HUES6 (cell line): ENCODE measurements at regions not wholly inside any gene's neighbourhood (a gene's known extent, or its start where the extent isn't known, plus 50 kb on each side); places are given as distances from the start of the nearest gene placed in this dataset.
"Not testable (repeated sequence)": the region's sequence is repeated elsewhere in the genome, so short reads cannot be mapped to it uniquely, and the experiment has no call there.

Experiments
- H3K27ac ChIP-seq: 2 replicates; pipeline ENCODE4 v1.7.0; 2013; ENCODE audit warnings: low read depth, mild to moderate bottlenecking, low read length, inconsistent platforms
- H3K27me3 ChIP-seq: 2 replicates; pipeline ENCODE4 v1.6.1; 2013; ENCODE audit warnings: low read length; ENCODE audit not compliant: control insufficient read depth, insufficient read depth
- H3K36me3 ChIP-seq: 2 replicates; pipeline ENCODE4 v1.6.1; 2013; ENCODE audit warnings: low read length; ENCODE audit not compliant: control insufficient read depth, insufficient read depth
- H3K4me1 ChIP-seq: 2 replicates; pipeline ENCODE4 v1.6.1; 2013; ENCODE audit warnings: low read length; ENCODE audit not compliant: control insufficient read depth, insufficient read depth
- H3K4me3 ChIP-seq: 2 replicates; pipeline ENCODE4 v1.5.1; 2013; ENCODE audit warnings: low read depth, low read length
- H3K9ac ChIP-seq: one replicate; pipeline ENCODE4 v1.6.1; 2013; ENCODE audit warnings: mild to moderate bottlenecking, low read length
- H3K9me3 ChIP-seq: 2 replicates; pipeline ENCODE4 v1.6.1; 2013; ENCODE audit warnings: low read depth, low read length; ENCODE audit not compliant: control insufficient read depth, insufficient read depth

DNA sequence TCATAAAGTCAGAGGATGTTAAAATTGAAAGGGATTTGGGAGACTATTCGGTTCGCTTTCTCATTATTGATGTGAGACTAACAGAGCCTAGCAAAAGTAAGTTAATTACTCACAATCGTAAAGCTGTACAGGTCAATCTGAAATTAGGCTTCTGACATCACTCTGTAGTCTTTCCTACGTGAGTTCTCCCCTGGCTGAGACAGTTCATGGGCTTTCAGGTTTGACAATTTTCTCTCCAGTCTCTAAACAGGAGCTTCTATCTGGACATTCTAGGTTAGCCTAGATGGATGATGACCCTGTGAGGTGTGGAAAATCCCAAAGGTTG lies 77.5 kb upstream of the VKORC1L1 start:
- H3K36me3 ChIP-seq, H3K9ac ChIP-seq, H3K4me3 ChIP-seq, H3K27ac ChIP-seq, H3K27me3 ChIP-seq, H3K9me3 ChIP-seq: not testable (repeated sequence)
- H3K4me1 ChIP-seq = peaks cover 14% of the 10 kb centered on the region

DNA sequence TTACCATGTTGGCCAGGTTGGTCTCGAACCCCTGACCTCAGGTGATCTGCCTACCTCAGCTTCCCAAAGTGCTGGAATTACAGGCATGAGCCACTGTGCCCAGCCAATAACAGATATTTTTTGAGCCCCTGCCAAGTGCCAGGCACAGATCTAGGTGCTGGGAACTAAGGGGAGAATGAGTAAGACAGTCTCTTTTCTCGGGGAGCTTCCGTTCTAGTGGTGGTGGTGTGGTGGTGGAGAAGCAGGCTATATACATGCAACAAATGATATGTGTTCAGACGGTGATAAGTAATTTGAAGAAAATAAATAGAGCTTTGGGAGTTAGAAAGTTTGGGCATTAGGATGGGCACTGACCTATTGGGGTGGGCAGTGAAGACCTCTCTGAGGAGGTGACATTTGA lies 76.7 kb upstream of the VKORC1L1 start:
- Histone ChIP-seq H3K36me3 (no peaks in the 10 kb centered on the region), H3K27ac (no peak overlapping the region), H3K9me3 (no peaks in the 10 kb centered on the region), H3K4me1 (peaks cover 14% of the 10 kb centered on the region), H3K4me3 (no peak overlapping the region), H3K27me3 (no peaks in the 10 kb centered on the region), H3K9ac (no peak overlapping the region)

DNA sequence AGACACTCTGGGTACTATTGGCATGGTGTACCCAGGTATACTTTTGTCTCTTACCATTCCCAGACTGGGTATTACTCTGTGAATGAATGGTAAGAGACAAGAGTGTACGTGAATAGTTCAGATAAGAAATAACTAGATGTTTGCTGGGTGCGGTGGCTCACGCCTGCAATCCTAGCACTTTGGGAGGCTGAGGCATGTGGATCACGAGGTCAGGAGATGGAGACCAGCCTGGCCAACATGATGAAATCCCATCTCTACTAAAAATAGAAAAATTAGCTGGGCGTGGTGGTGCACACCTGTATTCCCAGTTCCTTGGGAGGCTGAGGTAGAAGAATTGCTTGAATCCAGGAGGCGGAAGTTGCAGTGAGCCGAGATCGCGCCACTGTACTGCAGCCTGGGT lies 75.8 kb upstream of the VKORC1L1 start:
- H3K9me3 ChIP-seq, H3K4me3 ChIP-seq, H3K9ac ChIP-seq, H3K27ac ChIP-seq, H3K36me3 ChIP-seq, H3K27me3 ChIP-seq: not testable (repeated sequence)
- peaks cover 14% of the 10 kb centered on the region for H3K4me1 ChIP-seq

DNA sequence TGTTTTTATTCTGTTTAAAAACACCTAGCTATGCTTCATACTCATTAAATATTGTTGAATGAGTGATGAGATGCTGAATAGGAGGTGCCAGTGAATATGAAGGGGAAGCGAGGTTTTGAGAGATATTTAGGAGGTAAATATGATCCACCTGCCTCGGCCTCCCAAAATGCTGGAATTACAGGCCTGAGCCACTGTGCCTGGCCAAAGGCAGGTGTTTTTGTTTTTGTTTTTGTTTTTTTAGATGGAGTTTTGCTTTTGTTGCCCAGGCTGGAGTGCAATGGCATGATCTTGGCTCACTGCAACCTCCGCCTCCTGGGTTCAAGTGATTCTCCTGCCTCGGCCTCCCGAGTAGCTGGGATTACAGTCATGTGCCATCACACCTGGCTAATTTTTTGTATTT lies 75.3 kb upstream of the VKORC1L1 start:
- H3K9ac ChIP-seq, H3K4me3 ChIP-seq, H3K36me3 ChIP-seq, H3K27ac ChIP-seq, H3K9me3 ChIP-seq, H3K27me3 ChIP-seq: not testable (repeated sequence)
- peaks cover 14% of the 10 kb centered on the region for H3K4me1 ChIP-seq

DNA sequence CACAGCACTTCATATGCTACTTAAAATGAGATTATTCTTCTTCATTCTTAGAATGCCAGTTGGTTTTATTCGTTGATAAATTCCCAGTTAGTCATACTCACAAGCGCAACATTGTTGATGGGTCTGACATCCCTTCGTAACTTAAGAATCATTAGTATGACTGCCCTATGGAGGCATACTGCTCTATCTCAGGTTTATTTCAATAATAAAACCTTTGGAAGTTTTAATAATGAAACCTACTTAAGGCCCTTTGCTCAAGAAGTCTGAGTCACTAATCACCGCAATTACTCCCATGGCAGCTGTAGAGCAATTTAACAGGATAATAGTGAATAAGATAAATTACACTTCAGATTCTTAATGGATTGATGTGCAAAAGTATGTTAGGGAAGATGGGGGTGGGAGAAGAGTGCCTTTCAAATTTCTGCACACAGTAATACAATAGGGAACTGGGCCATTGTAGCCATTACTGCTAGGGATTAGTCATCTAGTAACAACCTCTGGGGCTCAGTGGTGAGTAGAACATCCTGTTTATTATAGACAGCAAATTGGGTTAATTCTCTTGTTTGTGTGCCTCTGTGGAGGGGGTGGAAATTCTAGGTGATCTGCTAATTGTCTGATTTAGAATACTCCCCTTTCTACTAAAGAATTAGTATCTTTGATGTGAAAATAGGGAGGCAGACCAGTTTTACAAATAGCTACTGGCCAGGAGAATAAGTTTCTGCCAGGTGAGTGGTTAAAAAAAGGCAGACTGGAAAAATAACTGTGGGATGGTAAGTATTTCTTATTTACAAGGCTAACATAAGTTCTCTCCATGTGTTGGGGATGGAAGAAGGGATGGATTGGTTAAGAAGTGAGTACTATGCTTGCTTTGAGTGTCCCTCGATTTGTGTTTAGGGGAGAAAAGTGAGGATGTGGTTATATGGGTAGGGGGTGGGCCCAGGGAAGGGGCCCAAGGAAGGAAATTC lies 74.5 kb upstream of the VKORC1L1 start:
- no peak overlapping the region for H3K27ac ChIP-seq

DNA sequence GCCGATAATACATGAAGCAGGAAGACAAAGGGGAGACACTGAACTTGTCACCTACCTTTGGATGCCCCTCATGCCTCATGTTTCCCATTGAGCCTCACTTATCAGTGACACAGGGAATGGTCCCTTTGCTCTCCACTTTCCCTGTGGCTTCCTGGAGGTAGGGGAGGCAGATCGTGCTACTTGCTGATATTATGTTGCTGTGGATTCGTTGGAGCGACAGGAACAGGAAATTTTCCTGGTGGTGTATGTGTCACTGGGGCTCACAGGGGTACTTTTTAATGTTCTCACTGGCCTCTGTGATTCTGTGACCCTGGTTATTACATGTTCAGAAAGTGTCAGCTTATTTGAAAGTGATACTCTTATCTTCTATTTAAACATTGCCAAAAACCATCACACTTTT lies 72.7 kb upstream of the VKORC1L1 start:
- not testable (repeated sequence) for H3K27ac ChIP-seq

More for the DNA sequence above, 74.5 kb upstream of the VKORC1L1 start:
- H3K9ac ChIP-seq = no peak overlapping the region
- H3K9me3 ChIP-seq = no peaks in the 10 kb centered on the region
- no peak overlapping the region for H3K4me3 ChIP-seq
- peaks cover 14% of the 10 kb centered on the region for H3K4me1 ChIP-seq
- H3K27me3 ChIP-seq = no peaks in the 10 kb centered on the region
- H3K36me3 ChIP-seq = no peaks in the 10 kb centered on the region

DNA sequence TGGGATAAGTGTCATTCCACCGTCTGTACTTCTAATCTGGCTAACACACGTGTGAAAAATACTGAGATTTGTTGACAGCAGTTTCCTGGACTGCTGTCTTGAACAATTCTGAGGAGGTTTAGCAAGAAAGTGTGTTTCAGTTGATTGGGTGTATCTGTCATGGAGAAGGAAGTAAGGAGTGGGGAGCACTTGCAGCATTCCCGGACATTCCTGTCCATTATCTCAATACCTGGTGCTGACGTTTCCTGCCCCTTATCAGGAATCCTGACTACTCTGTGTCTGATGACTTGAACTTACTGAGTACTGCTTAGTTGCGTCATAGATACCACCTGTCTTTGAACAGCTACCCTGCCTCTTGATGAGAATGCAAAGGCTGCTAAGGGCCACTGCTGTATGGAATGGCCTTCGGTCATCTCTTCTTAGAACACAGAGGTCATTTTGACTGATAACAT lies 72.0 kb upstream of the VKORC1L1 start:
- no peaks in the 10 kb centered on the region for H3K9me3 ChIP-seq

More for the DNA sequence above, 72.7 kb upstream of the VKORC1L1 start:
- H3K4me3 ChIP-seq, H3K4me1 ChIP-seq, H3K27me3 ChIP-seq, H3K36me3 ChIP-seq, H3K9me3 ChIP-seq, H3K9ac ChIP-seq: not testable (repeated sequence)

DNA sequence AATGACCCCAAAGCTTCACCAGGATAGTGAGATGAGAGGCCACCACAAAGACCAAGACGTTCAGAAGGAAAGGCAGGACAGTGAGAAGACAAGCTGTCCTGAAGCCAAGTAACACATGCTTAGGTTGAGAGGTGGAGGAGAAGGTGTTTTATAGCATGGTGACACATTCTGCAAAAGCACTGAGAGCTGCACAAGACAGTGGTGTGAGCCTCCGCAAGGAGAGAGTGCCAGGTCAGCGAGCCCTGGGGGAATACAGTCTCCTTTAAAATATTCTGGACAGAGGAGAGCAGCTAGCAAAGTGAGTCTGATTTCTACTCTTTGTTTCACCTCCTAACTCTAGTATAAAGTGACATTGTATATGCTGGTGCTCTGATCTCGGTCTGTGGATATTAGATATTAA lies 68.0 kb upstream of the VKORC1L1 start:
- no peak overlapping the region for H3K4me3 ChIP-seq
- H3K36me3 ChIP-seq = no peaks in the 10 kb centered on the region
- no peaks in the 10 kb centered on the region for H3K9me3 ChIP-seq
- H3K27me3 ChIP-seq = no peaks in the 10 kb centered on the region
- no peak overlapping the region for H3K27ac ChIP-seq
- no peaks in the 10 kb centered on the region for H3K4me1 ChIP-seq
- no peak overlapping the region for H3K9ac ChIP-seq

More for the DNA sequence above, 72.0 kb upstream of the VKORC1L1 start:
- Histone ChIP-seq H3K27me3 (no peaks in the 10 kb centered on the region), H3K4me3 (no peak overlapping the region), H3K36me3 (no peaks in the 10 kb centered on the region), H3K4me1 (peaks cover 8% of the 10 kb centered on the region), H3K9ac (no peak overlapping the region), H3K27ac (no peak overlapping the region)

DNA sequence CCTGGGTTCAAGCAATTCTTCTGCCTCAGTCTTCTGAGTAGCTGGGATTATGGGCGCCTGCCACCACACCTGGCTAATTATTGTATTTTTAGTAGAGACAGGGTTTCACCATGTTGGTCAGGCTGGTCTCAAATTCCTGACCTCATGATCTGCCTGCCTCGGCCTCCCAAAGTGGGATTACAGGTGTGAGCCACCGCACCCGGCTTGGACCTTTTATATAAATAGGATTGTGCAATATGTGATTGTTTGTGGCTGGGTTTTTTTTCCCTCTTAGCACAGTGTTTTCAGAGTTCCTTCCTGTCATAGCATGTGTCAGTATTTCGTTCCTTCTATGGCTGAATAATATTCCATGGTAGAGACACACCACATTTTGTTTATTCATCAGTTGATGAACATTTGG lies 65.8 kb upstream of the VKORC1L1 start:
- not testable (repeated sequence) for H3K27ac ChIP-seq, H3K4me1 ChIP-seq, H3K36me3 ChIP-seq, H3K4me3 ChIP-seq, H3K9ac ChIP-seq, H3K9me3 ChIP-seq, H3K27me3 ChIP-seq

DNA sequence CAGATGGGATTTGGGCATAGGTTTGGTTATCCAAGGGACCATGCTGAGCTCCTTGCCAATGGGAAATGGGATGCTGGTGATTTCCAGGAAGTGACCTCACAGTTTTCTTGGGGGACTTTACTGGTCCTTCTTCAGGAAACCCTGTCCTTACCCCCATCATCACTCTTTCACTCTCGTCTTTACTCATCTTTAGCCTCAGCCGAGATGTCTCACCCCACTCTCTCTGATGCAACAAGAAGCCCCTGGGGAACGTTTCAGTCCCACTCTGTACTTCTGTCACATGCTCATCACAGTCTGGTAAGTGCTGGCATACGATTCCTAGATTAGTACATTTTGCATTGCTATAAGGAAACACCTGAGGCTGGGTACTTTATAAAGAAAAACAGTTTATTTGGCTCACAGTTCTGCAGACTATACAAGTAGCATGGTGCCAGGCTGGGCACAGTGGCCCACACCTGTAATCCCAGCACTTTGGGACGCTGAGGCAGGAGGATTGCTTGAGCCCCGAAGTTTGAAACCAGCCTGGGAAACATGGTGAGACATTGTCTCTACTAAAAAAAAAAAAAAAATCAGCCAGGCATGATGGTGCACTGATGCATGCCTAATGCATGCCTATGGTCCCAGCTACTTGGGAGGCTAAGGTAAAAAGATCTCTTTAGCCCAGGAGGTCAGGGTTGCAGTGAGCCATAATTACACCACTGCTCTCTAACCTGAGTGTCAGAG lies 63.5 kb upstream of the VKORC1L1 start:
- no peak overlapping the region for H3K27ac ChIP-seq
- no peak overlapping the region for H3K4me3 ChIP-seq
- no peaks in the 10 kb centered on the region for H3K36me3 ChIP-seq
- no peaks in the 10 kb centered on the region for H3K27me3 ChIP-seq
- H3K4me1 ChIP-seq = no peaks in the 10 kb centered on the region
- H3K9me3 ChIP-seq = no peaks in the 10 kb centered on the region
- no peak overlapping the region for H3K9ac ChIP-seq

DNA sequence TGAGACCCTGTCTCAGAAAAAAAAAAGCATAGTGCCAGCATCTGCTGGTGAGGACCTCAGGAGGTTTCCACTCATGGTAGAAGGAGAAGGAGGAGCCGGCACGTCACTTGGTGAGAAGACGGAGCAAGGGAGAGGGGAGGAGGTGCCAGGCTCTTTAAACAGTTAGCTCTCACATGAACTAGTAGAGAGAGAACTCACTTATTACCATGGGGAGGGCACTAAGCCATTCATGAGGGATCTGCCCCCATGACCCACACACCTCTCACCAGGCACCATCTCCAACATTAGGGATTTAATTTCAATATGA lies 62.9 kb upstream of the VKORC1L1 start:
- H3K36me3 ChIP-seq = no peaks in the 10 kb centered on the region
- no peak overlapping the region for H3K9ac ChIP-seq
- H3K4me1 ChIP-seq = no peaks in the 10 kb centered on the region
- no peak overlapping the region for H3K27ac ChIP-seq
- H3K9me3 ChIP-seq = no peaks in the 10 kb centered on the region
- H3K4me3 ChIP-seq = no peak overlapping the region
- no peaks in the 10 kb centered on the region for H3K27me3 ChIP-seq
